GM12878 (cell line): ENCODE measurements at regions not wholly inside any gene's neighbourhood (a gene's known extent, or its start where the extent isn't known, plus 50 kb on each side); places are given as distances from the start of the nearest gene placed in this dataset.

Experiments used
- ATAC-seq: fragments of 200-7000 bp; cut with Tn5 transposase; 3 replicates; pipeline ENCODE4 v1.9.1; 2020; ENCODE audit warnings: mild to moderate bottlenecking, moderate library complexity
- BruUV-seq: library from RNA; stranded (reverse); fragments of 400-500 nt; replicated peaks from 2 replicates; lab custom pipeline; 2021; lab: Mats Ljungman, UMichigan
- CTCF ChIA-PET: fragments of 300-600 bp; sonication (Branson Sonifier 250); formaldehyde crosslinking; extraction: SDS; loops from one replicate; lab custom pipeline; 2021; ENCODE audit warnings: inconsistent platforms; lab: Yijun Ruan, JAX
- POLR2A ChIA-PET: fragments of 350-600 bp; formaldehyde crosslinking; extraction: SDS; loops from one replicate; lab custom pipeline; 2021; ENCODE audit warnings: inconsistent platforms; lab: Charles Lee
- RAD21 ChIA-PET: fragments of 300-600 bp; sonication (Branson Sonifier 250); formaldehyde crosslinking; loops from one replicate; lab custom pipeline; 2023; ENCODE audit warnings: antibody characterized with exemption; ENCODE audit not compliant: unreplicated experiment; lab: Charles Lee
- SMC1A ChIA-PET: fragments of 300-600 bp; sonication (Branson Sonifier 250); formaldehyde crosslinking; loops from one replicate; lab custom pipeline; 2023; ENCODE audit not compliant: unreplicated experiment, uncharacterized antibody; lab: Charles Lee
- DNase-seq: peaks from one replicate; pipeline ENCODE4 v3.0.0-alpha.2; 2011; ENCODE audit warnings: low read depth, low spot score
- FAIRE-seq: peaks from 3 replicates; lab custom pipeline; 2011; peaks lifted over from hg19 to GRCh38; lab: Jason Lieb, UNC
- H2AFZ ChIP-seq: 2 replicates; pipeline ENCODE4 v1.6.0; 2011; ENCODE audit warnings: low read depth, low read length, control low read depth; ENCODE audit not compliant: control insufficient read depth
- H3K27ac ChIP-seq: 2 replicates; pipeline ENCODE4 v1.5.1; 2011; ENCODE audit warnings: control low read depth; ENCODE audit not compliant: control insufficient read depth, insufficient read depth
- H3K27me3 ChIP-seq, 2 experiments: replicated peaks in 1 of 2; 2 replicates each; pipeline versions ENCODE4 v1.6.0 to v1.6.1; 2011; ENCODE audit warnings: low read length in 1 of 2; ENCODE audit not compliant: control insufficient read depth in 2 of 2, insufficient read depth in 2 of 2
- H3K36me3 ChIP-seq, 2 experiments: 2 replicates each; pipeline ENCODE4 v1.5.1; 2011; ENCODE audit warnings: low read length in 1 of 2; ENCODE audit not compliant: control insufficient read depth in 2 of 2, insufficient read depth in 2 of 2
- H3K4me1 ChIP-seq: 2 replicates; pipeline ENCODE4 v1.6.1; 2011; ENCODE audit warnings: mild to moderate bottlenecking, low read length, moderate library complexity, mixed read lengths; ENCODE audit not compliant: control insufficient read depth, insufficient read depth
- H3K4me2 ChIP-seq: 2 replicates; pipeline ENCODE4 v1.6.0; 2011; ENCODE audit warnings: control low read depth; ENCODE audit not compliant: control insufficient read depth, insufficient read depth
- H3K4me3 ChIP-seq: fragments of 200-600 bp; sonication (generic); 2 replicates; pipeline ENCODE4 v1.5.1; 2016
- H3K79me2 ChIP-seq: 2 replicates; pipeline ENCODE4 v1.6.0; 2011; ENCODE audit warnings: low read length; ENCODE audit not compliant: control insufficient read depth, insufficient read depth
- H3K9ac ChIP-seq: 2 replicates; pipeline ENCODE4 v1.8.0; 2011; ENCODE audit warnings: low read length, control low read depth, mixed read lengths; ENCODE audit not compliant: control insufficient read depth, insufficient read depth
- H3K9me3 ChIP-seq: replicated peaks from 3 replicates; pipeline ENCODE4 v1.5.1; 2011; ENCODE audit warnings: mild to moderate bottlenecking, low read length; ENCODE audit not compliant: control insufficient read depth, insufficient read depth
- H4K20me1 ChIP-seq: 2 replicates; pipeline ENCODE4 v1.6.0; 2011; ENCODE audit not compliant: control insufficient read depth, insufficient read depth
- CBX5 ChIP-seq: sonication (generic); IDR thresholded peaks from 2 replicates; pipeline ENCODE4 v1.6.1; 2016; ENCODE audit warnings: low read depth, moderate library complexity, mild to moderate bottlenecking, inconsistent platforms
- CEBPB ChIP-seq, 2 experiments: fragments of 150-350 bp in 1 of 2; IDR thresholded peaks; 2 replicates each; pipeline ENCODE4 v1.6.1; 2012 to 2014; ENCODE audit warnings: low read depth in 2 of 2, low read length in 2 of 2, borderline replicate concordance in 1 of 2, inconsistent platforms in 1 of 2
- GABPA ChIP-seq: IDR thresholded peaks from 2 replicates; pipeline ENCODE4 v1.6.1; 2014; ENCODE audit warnings: antibody characterized with exemption, low read depth, mild to moderate bottlenecking, inconsistent platforms
- KLF5 ChIP-seq: fragments of 450-650 bp; IDR thresholded peaks from 2 replicates; pipeline ENCODE4 v1.6.1; 2014; ENCODE audit warnings: mild to moderate bottlenecking; ENCODE audit not compliant: partially characterized antibody
- NFYA ChIP-seq: IDR thresholded peaks from 2 replicates; pipeline ENCODE4 v1.6.1; 2011; ENCODE audit warnings: low read depth, mild to moderate bottlenecking, low read length, improper control_type of control experiment, borderline replicate concordance
- NRF1 ChIP-seq: conservative IDR thresholded peaks from 2 replicates; pipeline ENCODE4 v1.6.1; 2011; ENCODE audit warnings: mild to moderate bottlenecking, low read depth, low read length, improper control_type of control experiment
- RAD21 ChIP-seq: IDR thresholded peaks from 2 replicates; pipeline ENCODE4 v1.6.1; 2011; ENCODE audit warnings: mild to moderate bottlenecking, low read depth, low read length, moderate library complexity; ENCODE audit not compliant: insufficient read depth
- RFX5 ChIP-seq: IDR thresholded peaks from 2 replicates; pipeline ENCODE4 v1.6.1; 2011; ENCODE audit warnings: low read depth, low read length, improper control_type of control experiment
- SIN3A ChIP-seq: IDR thresholded peaks from 2 replicates; pipeline ENCODE4 v1.6.1; 2012; ENCODE audit warnings: low read depth, low read length, improper control_type of control experiment
- SP1 ChIP-seq: IDR thresholded peaks from one replicate; pipeline ENCODE4 v1.6.1; 2011; ENCODE audit warnings: low read depth, low read length
- SPI1 ChIP-seq: IDR thresholded peaks from 2 replicates; pipeline ENCODE4 v1.6.1; 2011; ENCODE audit warnings: low read depth, mild to moderate bottlenecking, low read length, moderate library complexity, borderline replicate concordance; ENCODE audit not compliant: insufficient read depth
- ZSCAN29 ChIP-seq: fragments of 450-650 bp; IDR thresholded peaks from 2 replicates; pipeline ENCODE4 v1.6.1; 2017; ENCODE audit warnings: mild to moderate bottlenecking, moderate library complexity
- WGBS: methylation state at CpG from one replicate; pipeline ENCODE4 v1.1.6; 2016; ENCODE audit warnings: low lambda C conversion rate; ENCODE audit not compliant: insufficient replicate concordance, insufficient coverage; ENCODE audit errors: missing lambda C conversion rate; 5-methylcytosine and 5-hydroxymethylcytosine counted together
- in situ Hi-C: fragments of 300-500 bp; cut with MboI; formaldehyde crosslinking; loops from 9 replicates; pipeline ENCODE4 v1.14.3; 2018; ENCODE audit warnings: mixed read lengths
- intact Hi-C: fragments of 100-400 bp; cut with micrococcal nuclease; formaldehyde crosslinking; loops from one replicate; pipeline ENCODE4 v1.14.2; 2022; ENCODE audit not compliant: unreplicated experiment
- TF ChIP-seq, protein P1 (sequence below): IDR thresholded peaks from 2 replicates; pipeline ENCODE4 v1.6.1; 2011; ENCODE audit warnings: borderline replicate concordance, low read depth, mild to moderate bottlenecking, moderate library complexity, mixed read lengths, low read length; ENCODE audit not compliant: insufficient read depth; ENCODE audit errors: extremely low read length
- TF ChIP-seq, protein P2 (sequence below): fragments of 150-350 bp; IDR thresholded peaks from 2 replicates; pipeline ENCODE4 v1.6.1; 2014; ENCODE audit warnings: mild to moderate bottlenecking, low read depth, low read length

DNA sequence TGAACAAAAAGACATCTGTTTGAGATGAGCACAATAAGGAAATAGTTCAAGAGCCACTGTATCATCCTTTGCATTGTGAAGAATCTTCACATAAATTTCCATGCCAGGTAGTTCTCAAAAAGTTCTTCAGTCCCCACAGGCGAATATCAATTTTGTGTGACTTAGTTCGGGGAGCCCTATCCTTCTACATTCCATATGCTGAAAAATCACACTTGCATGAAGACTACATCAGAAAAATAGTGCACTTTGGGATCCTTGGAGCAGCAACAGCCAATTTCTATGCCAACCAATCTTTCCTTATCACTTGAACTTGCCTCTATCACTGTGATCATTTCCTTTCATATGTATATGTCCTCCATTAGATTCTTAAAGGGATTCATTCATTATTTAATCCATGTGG is 830.6 kb upstream of the POU3F3 start:
- ATAC-seq = no peak
- in situ Hi-C loops (no loop called here), intact Hi-C loops (no loop called here)
- Histone ChIP-seq H3K4me1 (no peaks in the 10 kb centered on the region), H3K27ac (no peak overlapping the region), H3K9ac (no peak overlapping the region), H3K36me3 (no peaks in the 10 kb centered on the region), H4K20me1 (no peaks in the 10 kb centered on the region), H3K4me2 (no peak overlapping the region), H3K9me3 (no peaks in the 10 kb centered on the region), H2AFZ (no peak overlapping the region), H3K4me3 (no peak overlapping the region), H3K27me3 (no peaks in the 10 kb centered on the region), H3K79me2 (no peaks in the 10 kb centered on the region)
- WGBS = 28% methylated on average over 2 of the region's 2 CpGs
- CTCF ChIA-PET = no interaction called here
- no peak for DNase-seq
- RAD21 ChIA-PET = no interaction called here
- SMC1A ChIA-PET = no interaction called here
- POLR2A ChIA-PET = no interaction called here
- FAIRE-seq = no peak
- BruUV-seq = no TSS peak
- no peak for TF ChIP-seq NFYA
- TF ChIP-seq RAD21 = no peak
- no peak for TF ChIP-seq SP1
- TF ChIP-seq, protein P1, sequence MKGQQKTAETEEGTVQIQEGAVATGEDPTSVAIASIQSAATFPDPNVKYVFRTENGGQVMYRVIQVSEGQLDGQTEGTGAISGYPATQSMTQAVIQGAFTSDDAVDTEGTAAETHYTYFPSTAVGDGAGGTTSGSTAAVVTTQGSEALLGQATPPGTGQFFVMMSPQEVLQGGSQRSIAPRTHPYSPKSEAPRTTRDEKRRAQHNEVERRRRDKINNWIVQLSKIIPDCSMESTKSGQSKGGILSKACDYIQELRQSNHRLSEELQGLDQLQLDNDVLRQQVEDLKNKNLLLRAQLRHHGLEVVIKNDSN = no peak
- TF ChIP-seq GABPA = no peak
- TF ChIP-seq NRF1 = no peak
- no peak for TF ChIP-seq SIN3A
- no peak for TF ChIP-seq SPI1
- no peak for TF ChIP-seq CBX5
- TF ChIP-seq KLF5 = no peak
- TF ChIP-seq, protein P2, sequence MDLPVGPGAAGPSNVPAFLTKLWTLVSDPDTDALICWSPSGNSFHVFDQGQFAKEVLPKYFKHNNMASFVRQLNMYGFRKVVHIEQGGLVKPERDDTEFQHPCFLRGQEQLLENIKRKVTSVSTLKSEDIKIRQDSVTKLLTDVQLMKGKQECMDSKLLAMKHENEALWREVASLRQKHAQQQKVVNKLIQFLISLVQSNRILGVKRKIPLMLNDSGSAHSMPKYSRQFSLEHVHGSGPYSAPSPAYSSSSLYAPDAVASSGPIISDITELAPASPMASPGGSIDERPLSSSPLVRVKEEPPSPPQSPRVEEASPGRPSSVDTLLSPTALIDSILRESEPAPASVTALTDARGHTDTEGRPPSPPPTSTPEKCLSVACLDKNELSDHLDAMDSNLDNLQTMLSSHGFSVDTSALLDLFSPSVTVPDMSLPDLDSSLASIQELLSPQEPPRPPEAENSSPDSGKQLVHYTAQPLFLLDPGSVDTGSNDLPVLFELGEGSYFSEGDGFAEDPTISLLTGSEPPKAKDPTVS = no peak
- TF ChIP-seq ZSCAN29 = no peak
- no peak for TF ChIP-seq RFX5
- no peak for TF ChIP-seq CEBPB (IDR thresholded peaks at IDR 0.05; ENCODE audit: borderline replicate concordance in 1 of 2, low read depth in 2 of 2, low read length in 2 of 2)
